PC-9 (cell line): ENCODE measurements at regions not wholly inside any gene's neighbourhood (a gene's known extent, or its start where the extent isn't known, plus 50 kb on each side); places are given as distances from the start of the nearest gene placed in this dataset.

Source experiments
- CTCF ChIP-seq: fragments of 200-600 bp; sonication (generic); conservative IDR thresholded peaks from 2 replicates; pipeline ENCODE4 v1.6.1; 2017; ENCODE audit warnings: mixed run types, antibody characterized with exemption, mild to moderate bottlenecking, moderate library complexity
- EZH2 ChIP-seq: fragments of 200-600 bp; sonication (generic); IDR thresholded peaks from 2 replicates; pipeline ENCODE4 v1.8.0; 2017; ENCODE audit warnings: antibody characterized with exemption, low read depth

- TF ChIP-seq CTCF (no peak), EZH2 (no peak)
These were observed 135.4 kb downstream of the ASMT start for GRCh38 chrX:1750267-1750666.
